Stimulated activated CD4-positive, alpha-beta T cell treated with anti-CD3 and anti-CD28 coated beads, Interleukin-1b, Interleukin-23, amount 100 ng/mL, for 1 hour (primary cell): ENCODE measurements at regions not wholly inside any gene's neighbourhood (a gene's known extent, or its start where the extent isn't known, plus 50 kb on each side); places are given as distances from the start of the nearest gene placed in this dataset.

Experiments used
- DNase-seq, 2 donors: peaks; one replicate each; pipeline ENCODE4 v3.0.0-alpha.2; 2020; ENCODE audit warnings: low read depth in 2 of 2

DNA sequence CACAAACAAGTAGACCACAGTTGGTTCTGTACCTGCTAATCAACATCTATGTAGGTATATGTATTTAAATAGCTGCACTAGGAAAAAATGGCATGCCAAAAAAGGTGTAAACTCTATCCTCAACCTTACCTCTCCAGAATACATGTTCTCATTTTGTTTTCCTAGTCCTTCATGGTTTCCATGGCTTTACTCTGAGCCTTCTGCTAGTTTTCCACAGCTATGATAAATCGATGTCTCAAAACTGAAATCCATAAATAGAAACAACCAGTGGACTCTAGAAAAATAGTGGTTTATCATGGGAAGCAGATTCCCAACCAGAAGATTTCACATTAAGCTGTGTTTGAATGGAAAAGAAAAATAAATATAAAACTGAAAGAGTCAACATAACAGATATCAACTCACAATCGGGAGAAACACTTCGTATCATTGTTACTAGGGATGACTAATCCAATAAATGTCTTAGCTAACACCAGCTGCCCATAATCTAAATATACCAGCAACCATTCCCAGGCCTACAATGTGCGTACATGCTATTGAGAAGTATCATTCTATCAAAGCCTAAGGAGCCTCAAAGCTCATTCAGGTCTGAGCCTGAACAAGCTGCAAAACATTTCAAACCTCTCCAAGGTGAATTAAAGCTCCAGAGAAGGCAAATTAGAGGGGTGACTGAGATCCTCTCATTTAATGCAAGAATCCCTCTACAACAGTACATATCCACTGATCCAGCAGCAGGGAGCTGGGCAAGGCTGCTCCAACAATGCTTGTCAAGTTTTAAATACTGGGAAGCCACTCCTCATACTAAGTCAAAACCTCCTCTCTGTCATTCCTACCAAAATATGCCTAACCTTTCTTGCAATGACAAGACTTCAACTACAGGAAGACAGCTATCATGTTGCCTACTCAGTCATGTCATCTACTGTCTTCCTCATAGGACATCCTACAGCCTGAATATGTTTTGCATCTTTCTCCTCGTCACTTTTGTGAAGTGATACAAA is 90.2 kb downstream of the KCTD12 start:
- no peak for DNase-seq

GRCh38 chr13:76792731-76793347 is 93.4 kb downstream of the KCTD12 start:
- DNase-seq: no peak

DNA sequence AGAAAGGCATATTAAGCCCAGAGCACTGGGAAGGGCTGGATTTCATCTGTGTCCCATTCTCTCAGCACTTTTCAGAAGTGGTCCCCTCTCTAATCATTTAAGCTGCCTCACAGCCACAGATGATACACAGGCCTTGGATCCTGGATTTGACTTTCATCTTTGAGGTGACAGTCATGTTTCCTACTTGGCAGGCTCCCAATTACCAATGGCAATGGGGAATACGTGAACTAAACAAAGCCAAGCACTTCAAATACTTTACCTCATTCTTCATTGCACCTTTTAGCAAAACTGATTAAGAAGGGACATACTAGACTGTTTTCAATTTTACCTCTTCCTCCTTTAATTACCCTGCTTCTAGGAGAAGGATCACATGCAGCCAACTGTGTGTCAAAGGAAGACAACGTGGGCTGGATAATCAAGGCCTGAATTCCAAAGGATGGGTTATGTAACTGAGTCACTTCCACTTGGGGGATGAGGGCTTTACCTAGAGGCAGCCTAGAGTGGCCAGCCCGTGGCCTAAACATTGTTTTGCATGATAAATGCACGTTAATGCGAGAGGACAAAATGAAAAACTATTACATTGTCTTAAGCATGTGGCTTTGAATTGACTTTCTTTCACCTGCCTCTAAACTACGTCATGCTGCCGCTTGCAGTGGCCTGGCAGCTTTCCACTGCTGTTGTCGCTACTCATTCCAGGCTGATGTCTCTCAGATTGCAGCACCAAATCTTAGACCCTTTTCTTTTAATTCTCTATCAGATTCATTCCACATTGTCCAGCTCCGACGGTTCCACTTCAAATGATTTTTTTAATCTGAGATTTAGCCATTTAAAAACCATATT is 95.0 kb downstream of the KCTD12 start:
- no peak for DNase-seq

DNA sequence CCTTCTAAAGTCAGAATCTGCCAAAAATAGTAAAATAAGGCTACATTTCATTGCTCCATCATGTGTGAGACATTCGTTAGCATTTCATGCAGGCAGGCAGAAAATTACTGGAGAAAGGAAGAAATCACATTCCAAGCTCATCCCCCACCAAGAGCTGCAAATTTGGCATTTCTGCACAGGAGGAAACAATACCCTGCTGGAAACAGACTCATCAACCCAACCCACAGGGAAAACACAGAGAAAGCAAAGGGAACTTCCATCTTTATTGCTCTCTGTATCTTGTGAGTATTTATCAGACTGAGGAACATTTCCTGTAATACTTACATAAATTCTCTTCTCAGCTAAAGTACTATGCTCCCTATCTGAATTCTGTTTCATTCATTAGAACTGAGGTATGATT is 95.7 kb downstream of the KCTD12 start:
- DNase-seq: no peak

DNA sequence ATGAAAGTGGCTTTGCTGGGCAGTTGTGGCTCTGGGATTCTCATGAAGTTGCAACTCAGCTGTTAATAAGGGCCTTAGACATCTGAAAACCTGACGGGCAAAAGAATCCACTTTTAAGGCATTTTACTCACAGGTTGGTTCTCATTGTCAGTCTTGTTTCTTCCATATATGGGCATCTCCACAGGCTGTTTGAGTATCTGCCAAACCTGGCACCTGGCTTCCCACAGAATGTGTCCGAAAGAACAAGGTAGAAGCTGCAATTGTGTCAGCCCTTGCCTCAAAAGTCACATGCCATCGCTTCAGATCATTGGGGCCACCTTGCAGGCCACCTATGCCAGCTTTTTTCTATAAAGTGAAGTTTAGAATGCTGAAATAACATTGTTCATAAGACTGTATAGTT is 102.4 kb downstream of the KCTD12 start:
- DNase-seq: no peak

DNA sequence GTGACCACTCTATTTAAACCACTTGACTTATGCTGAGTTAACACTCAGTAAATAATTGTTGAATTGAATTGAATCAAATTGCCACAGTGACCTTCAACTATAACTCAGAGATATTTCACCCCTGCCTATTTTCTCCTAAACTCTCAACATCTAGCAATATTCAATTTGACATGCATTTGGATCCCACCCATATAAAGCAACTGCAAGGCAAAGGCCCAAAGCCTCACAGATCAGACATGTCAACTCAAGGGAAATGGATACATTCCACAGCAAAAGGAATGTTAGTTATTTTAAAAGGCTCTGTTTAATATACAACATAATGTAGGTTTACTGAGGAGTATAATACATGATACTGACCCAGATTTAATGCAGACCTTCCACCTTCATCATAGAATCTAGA is 107.4 kb downstream of the KCTD12 start:
- no peak for DNase-seq

- no peak for DNase-seq
These were observed 109.1 kb downstream of the KCTD12 start for GRCh38 chr13:76777096-76777495.

DNA sequence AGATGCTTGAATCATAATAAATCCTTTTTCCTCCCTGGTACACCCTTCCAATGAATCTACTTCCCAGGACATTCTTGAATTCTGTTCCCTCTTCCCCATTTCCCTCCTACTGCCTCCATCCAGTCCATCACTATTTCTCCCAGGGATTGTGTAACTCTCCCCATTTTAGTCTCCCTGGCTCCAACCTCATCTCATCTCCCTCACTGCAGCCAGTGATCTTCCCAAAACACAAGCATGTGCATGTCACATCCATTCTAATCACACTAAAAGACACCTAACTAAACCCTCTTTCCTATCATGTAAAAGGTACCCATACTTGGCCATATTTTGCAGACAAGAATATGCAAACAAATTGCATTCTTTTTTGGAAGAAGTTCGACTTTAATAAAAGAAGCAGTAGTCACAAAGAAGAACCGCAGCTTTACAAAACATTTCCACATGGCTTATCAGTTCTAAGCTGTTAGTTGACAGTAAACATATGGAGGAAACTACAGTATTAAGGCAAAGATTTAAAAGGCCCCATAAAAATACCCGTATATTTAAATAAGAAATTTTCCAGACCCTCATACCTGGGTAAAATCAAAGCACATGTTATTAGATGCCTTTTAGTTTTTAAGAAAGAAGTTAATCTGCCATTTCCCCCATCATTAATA is 111.0 kb downstream of the KCTD12 start:
- DNase-seq: no peak

DNA sequence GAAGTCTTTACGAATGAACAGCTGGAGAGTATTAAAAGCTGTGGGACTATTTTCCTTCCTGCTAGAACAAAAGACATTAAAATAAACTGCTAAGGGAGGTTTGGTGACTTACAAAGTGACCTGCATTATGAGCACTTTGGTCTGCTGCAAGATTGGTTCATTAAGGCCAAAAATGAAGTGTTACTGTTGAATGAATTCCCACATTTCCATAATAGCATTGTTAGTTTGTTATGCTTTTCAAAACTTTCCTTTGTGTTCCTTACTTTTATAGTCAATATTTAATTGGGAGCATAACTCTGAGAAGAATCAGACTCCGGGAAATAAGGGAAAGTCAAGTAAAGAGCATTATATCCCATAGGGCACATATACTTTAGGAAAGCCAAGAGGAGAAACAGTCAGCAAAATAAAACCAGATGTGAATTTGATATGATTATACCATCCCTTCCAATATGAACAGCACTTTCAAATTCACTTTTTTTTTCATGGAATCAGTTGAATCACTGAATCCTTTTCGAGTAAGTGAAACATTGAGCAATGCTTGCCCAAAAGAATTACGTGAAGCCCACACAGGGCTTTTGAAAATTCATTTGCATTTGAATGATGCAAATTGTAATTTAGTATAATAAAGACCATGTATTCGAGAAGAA is 112.6 kb downstream of the KCTD12 start:
- DNase-seq: no peak

GRCh38 chr13:76772241-76772640 is 114.0 kb downstream of the KCTD12 start:
- DNase-seq: no peak

DNA sequence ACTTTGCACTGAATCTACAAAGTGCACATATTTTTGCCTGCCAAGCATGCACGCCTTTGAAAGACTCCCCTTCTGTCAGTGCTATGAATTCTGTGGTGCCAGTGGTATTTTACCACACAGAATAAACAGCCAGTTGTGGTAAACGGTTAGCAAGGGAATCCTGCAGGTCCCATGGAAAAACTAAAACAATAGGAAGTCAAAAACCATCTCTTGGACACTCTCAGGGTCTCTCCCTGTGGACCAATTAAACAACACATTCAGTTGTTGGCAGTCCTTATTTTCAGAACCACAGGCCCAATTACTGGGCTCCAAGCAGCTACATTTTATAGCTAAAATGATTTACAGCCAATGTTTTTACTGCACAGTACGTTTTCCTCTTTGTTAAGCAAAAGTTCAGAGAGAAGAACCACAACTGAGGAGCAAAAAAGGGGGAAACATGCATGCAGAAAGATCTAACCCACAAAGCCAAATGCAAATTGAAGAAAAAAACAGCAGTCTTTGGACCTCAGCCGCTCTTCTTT is 116.9 kb downstream of the KCTD12 start:
- no peak for DNase-seq

DNA sequence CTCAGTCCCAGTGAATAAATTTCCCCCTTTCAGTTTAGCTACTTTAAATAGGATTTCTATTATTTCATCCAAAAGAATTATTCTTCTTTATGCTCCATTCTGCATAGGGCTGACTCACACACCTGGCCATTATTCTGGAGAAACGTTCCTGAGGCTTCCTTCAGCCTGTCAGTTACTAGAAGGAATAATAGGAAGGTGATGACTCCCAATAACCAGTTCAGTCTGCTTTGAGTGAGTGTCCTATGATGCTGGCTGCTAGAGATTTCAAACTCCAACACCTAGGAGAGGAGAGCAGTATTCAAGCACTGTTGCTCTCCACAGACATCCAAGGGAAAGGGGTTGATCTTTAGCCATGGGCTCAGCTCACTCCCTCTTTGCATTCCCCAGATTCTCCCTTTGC is 117.8 kb downstream of the KCTD12 start:
- DNase-seq: no peak

GRCh38 chr13:76764916-76765315 is 121.3 kb downstream of the KCTD12 start:
- no peak for DNase-seq

GRCh38 chr13:76764429-76764828 is 121.8 kb downstream of the KCTD12 start:
- DNase-seq: no peak

- no peak for DNase-seq
These were observed 123.5 kb downstream of the KCTD12 start for GRCh38 chr13:76762721-76763120.

DNA sequence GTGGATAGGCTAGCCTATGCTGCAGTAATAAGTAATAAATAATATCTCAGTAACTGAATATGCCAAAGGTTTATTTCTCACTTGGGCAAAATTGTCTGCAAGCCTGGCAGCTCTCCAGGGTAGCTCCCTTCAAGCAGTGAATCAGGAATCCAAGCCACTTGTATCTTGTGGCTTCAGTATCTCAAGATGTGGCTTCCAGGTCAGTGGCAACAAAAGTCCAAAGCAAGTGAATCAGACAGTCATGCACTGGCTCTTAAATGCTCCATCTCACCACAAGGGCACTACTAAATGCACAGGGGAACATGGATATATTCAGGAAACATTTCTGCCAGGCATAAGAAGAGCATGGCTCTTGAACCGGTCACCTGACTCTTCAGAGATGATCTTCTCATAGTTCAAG is 126.3 kb downstream of the KCTD12 start:
- no peak for DNase-seq

DNA sequence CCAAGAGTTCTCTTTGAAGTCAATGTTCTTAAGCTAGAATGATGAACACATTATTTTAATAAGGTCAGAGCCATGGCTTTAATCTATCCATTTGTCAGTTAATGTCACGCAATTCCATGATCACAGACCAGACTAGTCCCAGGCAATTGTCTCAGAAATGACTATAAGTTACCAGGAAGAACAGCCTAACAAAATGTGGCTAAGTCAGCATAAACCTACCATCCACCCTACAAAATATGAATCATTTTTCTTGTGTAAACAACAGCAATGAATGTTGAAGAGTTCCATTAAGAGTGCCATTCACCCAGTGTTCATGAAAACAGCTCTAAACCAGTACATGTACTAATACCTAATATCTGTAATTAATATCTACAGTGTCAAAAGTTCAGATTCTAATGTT is 127.5 kb downstream of the KCTD12 start:
- no peak for DNase-seq

DNA sequence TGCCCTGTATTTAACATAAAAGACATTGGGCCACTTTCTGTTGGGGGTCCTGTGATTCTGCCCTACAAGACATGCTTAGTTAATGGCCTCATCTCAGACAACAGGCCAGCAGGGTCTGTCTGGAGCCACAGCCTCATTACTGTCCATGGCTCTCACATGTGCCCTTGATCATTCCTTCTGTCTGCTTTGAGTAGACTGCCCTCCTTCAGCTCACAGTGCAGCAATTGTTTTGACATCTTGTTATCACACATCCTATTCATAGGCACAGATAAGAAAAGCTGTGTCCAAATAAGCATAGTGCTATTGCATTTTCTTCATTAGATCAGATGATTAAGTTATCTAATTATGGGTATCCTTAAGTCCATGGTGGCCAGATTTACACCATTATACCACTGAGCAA is 127.9 kb downstream of the KCTD12 start:
- DNase-seq: no peak

DNA sequence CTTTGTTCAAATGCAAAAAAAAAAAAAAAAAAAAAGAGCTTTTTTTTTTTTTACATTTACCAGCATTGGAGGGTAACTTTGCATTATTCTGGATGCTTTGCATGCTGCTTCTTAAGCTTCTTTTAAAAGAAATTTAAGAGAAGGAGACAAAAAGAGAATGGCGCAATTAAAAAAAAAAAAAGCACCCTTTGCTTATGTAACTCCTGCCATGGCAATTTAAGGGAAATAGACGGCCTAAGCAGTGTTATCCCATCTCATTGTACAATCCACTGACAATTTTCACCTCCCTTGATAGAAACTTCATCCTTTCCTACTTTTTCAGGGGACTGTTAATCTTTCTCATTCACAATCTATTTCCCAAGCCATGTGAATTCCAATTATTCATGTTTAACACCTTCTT is 129.8 kb downstream of the KCTD12 start:
- DNase-seq: no peak

DNA sequence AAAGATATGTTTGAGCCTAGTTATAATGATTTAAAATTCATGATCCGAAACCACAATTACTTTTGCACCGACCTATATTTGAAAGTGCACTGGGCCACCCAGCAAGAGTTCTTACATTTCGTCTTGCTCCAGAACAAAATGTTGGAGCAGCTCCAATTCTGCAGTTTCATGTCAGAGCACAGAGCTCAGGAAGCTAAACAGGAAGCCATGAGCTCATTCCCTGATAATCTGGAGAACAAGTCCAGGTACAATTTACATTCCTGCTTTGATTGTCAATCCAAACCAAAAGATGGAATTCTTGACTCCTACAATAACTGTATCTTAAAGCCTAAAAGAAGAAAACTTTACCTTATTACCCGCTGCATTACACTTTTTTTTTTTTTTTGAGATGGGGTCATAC is 131.8 kb downstream of the KCTD12 start:
- no peak for DNase-seq

DNA sequence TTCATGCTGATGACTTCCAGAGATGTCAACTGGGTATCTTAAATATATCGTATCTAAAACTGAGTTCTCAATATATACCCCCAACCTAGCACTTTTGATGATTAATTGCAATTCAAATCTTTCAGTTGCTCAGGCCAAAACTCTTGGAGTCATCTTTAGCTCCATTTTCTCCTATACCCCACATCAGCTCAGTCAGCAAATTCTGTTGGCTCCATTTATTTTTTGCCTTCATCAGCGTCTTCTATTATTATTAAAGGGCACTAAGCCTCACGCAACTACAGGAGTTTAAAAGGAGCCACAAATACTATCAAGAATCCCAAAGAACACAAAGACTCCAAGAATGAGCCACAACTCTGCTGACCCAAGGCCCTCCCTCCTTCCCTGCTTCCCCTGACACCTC is 134.9 kb downstream of the KCTD12 start:
- no peak for DNase-seq
